ENCODE measurements at regions not wholly inside any gene's neighbourhood (a gene's known extent, or its start where the extent isn't known, plus 50 kb on each side); places are given as distances from the start of the nearest gene placed in this dataset.

DNA sequence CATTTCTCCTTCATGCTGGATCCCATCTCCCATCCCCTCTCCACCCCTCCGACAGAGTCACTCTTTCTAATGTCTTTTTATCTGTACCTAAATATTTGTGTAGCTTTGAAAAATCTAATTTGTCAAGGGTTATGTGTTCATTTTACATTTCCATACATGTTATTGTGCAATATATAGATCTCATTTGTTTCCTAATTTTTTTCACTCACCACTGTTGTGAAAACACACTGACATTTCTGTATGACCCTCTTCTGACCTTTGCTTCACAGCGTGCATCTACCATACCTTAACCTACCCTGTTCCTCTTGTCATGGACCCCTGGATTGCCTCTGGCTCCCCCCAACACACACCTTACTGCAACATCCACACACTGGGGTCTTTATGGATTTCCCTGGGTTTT lies 942.9 kb downstream of the TBC1D22A start:
- no peak for DNase-seq (ENCODE audit: extremely low read depth, low read depth)
- TF ChIP-seq CTCF (IDR thresholded peaks at IDR 0.05; ENCODE audit: low read depth, low read length, missing control alignments) = no peak
- no peak overlapping the region for H3K4me3 ChIP-seq (replicated peaks; ENCODE audit: low read depth, low read length)

- TF ChIP-seq CTCF (IDR thresholded peaks at IDR 0.05; ENCODE audit: low read depth, low read length, missing control alignments) = no peak
- DNase-seq (ENCODE audit: extremely low read depth, low read depth) = no peak
- no peak overlapping the region for H3K4me3 ChIP-seq (replicated peaks; ENCODE audit: low read depth, low read length)
Measured at GRCh38 chr22:47698906-47699305, 936.5 kb downstream of the TBC1D22A start.

DNA sequence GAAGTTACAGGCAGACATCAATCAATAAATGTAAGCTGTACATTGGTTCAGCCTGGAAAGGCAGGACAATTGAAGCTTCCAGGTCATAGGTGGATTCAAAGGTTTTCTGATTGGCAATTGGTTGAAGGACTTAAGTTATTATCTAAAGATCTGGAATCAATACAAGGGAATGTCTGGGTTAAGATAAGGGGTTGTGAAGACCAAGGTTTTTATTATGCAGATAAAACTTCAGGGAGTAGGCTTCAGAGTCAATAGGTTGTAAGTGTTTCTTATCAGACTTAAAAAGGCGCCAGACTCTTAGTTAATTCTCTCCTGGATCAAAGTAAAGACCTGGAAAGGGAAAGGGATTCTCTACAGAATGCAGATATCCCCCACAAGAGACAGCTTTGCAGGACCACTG lies 935.4 kb downstream of the TBC1D22A start:
- no peak overlapping the region for H3K4me3 ChIP-seq (replicated peaks; ENCODE audit: low read depth, low read length)
- TF ChIP-seq CTCF (IDR thresholded peaks at IDR 0.05; ENCODE audit: low read depth, low read length, missing control alignments) = no peak
- no peak for DNase-seq (ENCODE audit: extremely low read depth, low read depth)

DNA sequence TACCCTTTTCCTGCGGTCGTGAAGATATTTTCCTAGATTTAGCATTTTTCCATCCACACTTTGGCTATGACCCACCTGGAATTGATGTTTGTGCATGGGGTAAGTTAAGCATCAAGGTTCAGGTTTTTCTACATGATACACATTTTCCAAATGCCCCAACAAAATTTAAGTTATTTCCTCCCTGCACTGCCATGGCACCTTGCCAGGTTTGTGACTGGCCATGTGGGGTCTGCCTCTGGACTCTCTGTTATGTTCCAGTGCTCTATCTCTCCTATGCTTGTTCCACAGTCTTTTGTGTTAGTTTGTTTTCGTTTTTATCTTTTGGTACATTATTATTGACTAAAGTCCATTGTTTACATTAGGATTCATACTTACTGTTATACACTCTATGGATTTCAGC lies 934.3 kb downstream of the TBC1D22A start:
- no peak for DNase-seq (ENCODE audit: extremely low read depth, low read depth)
- no peak for TF ChIP-seq CTCF (IDR thresholded peaks at IDR 0.05; ENCODE audit: low read depth, low read length, missing control alignments)
- H3K4me3 ChIP-seq (replicated peaks; ENCODE audit: low read depth, low read length) = no peak overlapping the region

GRCh38 chr22:47695176-47695575 lies 932.7 kb downstream of the TBC1D22A start:
- no peak for TF ChIP-seq CTCF (IDR thresholded peaks at IDR 0.05; ENCODE audit: low read depth, low read length, missing control alignments)
- DNase-seq (ENCODE audit: extremely low read depth, low read depth) = no peak
- H3K4me3 ChIP-seq (replicated peaks; ENCODE audit: low read depth, low read length) = no peak overlapping the region

GRCh38 chr22:47694536-47695130 lies 932.2 kb downstream of the TBC1D22A start:
- no peak for DNase-seq (ENCODE audit: extremely low read depth, low read depth)
- H3K4me3 ChIP-seq (replicated peaks; ENCODE audit: low read depth, low read length) = no peak overlapping the region
- TF ChIP-seq CTCF (IDR thresholded peaks at IDR 0.05; ENCODE audit: low read depth, low read length, missing control alignments) = no peak

- no peak for TF ChIP-seq CTCF (IDR thresholded peaks at IDR 0.05; ENCODE audit: low read depth, low read length, missing control alignments)
- no peak overlapping the region for H3K4me3 ChIP-seq (replicated peaks; ENCODE audit: low read depth, low read length)
- no peak for DNase-seq (ENCODE audit: extremely low read depth, low read depth)
Measured at GRCh38 chr22:47693606-47694005, 931.2 kb downstream of the TBC1D22A start.
